Right atrium auricular region (tissue), 2 donors: ENCODE measurements at regions not wholly inside any gene's neighbourhood (a gene's known extent, or its start where the extent isn't known, plus 50 kb on each side); places are given as distances from the start of the nearest gene placed in this dataset.

Experiments
- DNase-seq: peaks from one replicate; pipeline ENCODE4 v3.0.0-alpha.2; 2019; ENCODE audit warnings: low spot score
- H3K27ac ChIP-seq, 2 donors: fragments of 200-600 bp; sonication (generic); 1 replicate in 1 of 2; 2 replicates in 1 of 2; pipeline ENCODE4 v1.5.1; 2016 to 2019
- H3K27me3 ChIP-seq, 2 donors: fragments of 200-600 bp; sonication (generic); one replicate each; pipeline versions ENCODE4 v1.5.1 to v1.6.0; 2017 to 2019
- H3K36me3 ChIP-seq: fragments of 200-600 bp; sonication (generic); one replicate; pipeline ENCODE4 v1.5.1; 2016
- H3K4me1 ChIP-seq, 2 donors: fragments of 200-600 bp; sonication (generic); one replicate each; pipeline versions ENCODE4 v1.5.1 to v1.6.0; 2017 to 2019
- H3K4me3 ChIP-seq, 2 donors: fragments of 200-600 bp; sonication (generic); 1 replicate in 1 of 2; 2 replicates in 1 of 2; pipeline ENCODE4 v1.5.1; 2017 to 2019; ENCODE audit warnings: mild to moderate bottlenecking in 1 of 2, moderate library complexity in 1 of 2
- H3K9me3 ChIP-seq, 2 donors: fragments of 200-600 bp; sonication (generic); one replicate each; pipeline ENCODE4 v1.5.1; 2019
- TF ChIP-seq, protein P1 (sequence below), 2 donors: fragments of 200-600 bp; sonication (generic); IDR thresholded peaks; one replicate each; pipeline ENCODE4 v1.5.1; 2019; ENCODE audit warnings: antibody characterized with exemption in 2 of 2

DNA sequence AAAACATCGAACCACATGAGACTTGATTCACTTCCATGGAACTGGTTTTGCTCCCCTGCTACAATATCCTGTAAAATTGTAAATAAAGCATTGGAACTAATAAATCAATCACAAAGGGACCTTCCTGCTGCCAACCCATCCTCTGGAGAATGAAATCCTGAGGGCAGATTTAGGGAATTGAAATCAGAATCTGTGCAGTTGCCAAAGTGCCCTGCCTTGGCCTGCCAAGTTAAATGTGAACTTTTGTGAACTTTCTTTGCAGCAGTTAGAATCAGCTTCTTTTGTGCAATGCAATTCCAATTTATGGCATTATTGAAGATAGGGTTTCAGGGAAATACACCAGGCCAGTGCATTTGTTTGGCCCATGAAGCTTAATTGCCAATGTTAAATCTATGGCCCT, 263.1 kb downstream of the PTTG2 start:
- Histone ChIP-seq H3K27ac (no peak overlapping the region), H3K36me3 (no peaks in the 10 kb centered on the region), H3K4me1 (peaks cover 0 to 6% of the 10 kb centered on the region in 2 donors), H3K9me3 (no peaks in the 10 kb centered on the region), H3K27me3 (no peaks in the 10 kb centered on the region), H3K4me3 (no peak overlapping the region)
- TF ChIP-seq, protein P1, sequence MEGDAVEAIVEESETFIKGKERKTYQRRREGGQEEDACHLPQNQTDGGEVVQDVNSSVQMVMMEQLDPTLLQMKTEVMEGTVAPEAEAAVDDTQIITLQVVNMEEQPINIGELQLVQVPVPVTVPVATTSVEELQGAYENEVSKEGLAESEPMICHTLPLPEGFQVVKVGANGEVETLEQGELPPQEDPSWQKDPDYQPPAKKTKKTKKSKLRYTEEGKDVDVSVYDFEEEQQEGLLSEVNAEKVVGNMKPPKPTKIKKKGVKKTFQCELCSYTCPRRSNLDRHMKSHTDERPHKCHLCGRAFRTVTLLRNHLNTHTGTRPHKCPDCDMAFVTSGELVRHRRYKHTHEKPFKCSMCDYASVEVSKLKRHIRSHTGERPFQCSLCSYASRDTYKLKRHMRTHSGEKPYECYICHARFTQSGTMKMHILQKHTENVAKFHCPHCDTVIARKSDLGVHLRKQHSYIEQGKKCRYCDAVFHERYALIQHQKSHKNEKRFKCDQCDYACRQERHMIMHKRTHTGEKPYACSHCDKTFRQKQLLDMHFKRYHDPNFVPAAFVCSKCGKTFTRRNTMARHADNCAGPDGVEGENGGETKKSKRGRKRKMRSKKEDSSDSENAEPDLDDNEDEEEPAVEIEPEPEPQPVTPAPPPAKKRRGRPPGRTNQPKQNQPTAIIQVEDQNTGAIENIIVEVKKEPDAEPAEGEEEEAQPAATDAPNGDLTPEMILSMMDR (IDR thresholded peaks at IDR 0.05) = no peak
- DNase-seq = no peak

DNA sequence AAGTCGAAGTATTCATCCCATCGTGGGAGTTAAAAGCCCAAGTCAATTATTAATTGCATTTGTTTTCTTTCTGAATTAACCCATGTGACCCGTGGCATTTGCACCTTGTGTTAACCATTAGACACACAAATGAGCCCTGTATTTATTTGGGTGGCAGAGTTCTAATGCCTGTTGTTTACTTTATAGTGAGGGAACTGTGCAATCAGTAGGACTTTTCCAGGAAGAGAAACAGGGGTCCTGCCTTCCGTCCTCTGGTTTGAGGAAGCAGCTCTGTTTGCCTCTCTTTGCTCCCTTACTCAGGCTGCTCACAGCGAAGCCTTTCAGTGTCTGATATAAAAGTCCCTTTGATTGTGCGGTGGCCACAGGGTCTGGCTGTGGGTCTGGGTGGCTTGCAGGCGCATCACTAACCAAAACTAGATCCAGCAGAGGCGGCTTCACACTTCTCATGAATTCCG, 263.6 kb downstream of the PTTG2 start:
- Histone ChIP-seq H3K36me3 (no peaks in the 10 kb centered on the region), H3K4me3 (no peak overlapping the region), H3K4me1 (peaks cover 0 to 6% of the 10 kb centered on the region in 2 donors), H3K27ac (no peak overlapping the region), H3K9me3 (no peaks in the 10 kb centered on the region), H3K27me3 (no peaks in the 10 kb centered on the region)
- no peak for DNase-seq
- TF ChIP-seq, protein P1 (IDR thresholded peaks at IDR 0.05) = no peak

DNA sequence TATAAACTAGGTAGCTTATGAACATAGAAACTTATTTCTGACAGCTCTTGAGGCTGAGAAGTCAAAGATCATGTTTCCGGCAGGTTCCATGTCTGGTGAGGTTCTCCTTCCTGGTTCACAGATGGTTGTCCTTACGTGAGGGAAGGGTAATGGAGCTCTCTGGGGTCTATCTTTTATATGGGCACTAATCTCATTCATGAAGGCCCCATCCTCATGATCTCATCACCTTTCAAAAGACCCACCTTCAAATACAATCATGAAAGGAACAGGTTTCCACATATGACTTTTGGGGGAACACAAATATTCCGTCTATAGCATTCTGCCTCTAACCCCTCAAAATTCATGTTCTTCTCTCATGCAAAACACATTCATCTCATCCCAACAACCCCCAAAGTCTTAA, 264.7 kb downstream of the PTTG2 start:
- TF ChIP-seq, protein P1 (IDR thresholded peaks at IDR 0.05) = no peak
- H3K27ac ChIP-seq = no peak overlapping the region

DNA sequence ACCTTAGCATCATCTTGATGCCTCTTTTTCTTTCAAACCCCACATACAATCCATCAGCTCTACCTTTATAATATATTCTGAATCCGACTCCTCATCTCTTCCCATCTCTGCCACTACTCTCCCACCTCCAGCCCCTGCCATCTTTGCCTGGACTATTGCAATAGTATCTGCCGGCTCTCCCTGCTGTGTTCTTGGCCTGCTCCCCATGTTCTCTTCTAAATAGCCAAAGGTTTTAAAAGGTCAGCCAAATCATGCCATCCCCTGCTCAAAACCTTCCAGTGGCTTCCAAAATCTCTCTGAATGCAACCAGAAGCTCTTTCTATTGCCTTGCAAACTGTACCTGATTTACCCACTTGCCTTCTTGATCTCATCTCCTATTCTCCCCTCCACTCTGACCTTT, 266.0 kb downstream of the PTTG2 start:
- Histone ChIP-seq H3K9me3 (no peaks in the 10 kb centered on the region), H3K36me3 (no peaks in the 10 kb centered on the region), H3K4me1 (peaks cover 0 to 6% of the 10 kb centered on the region in 2 donors), H3K4me3 (no peak overlapping the region), H3K27ac (no peak overlapping the region), H3K27me3 (no peaks in the 10 kb centered on the region)
- TF ChIP-seq, protein P1 (IDR thresholded peaks at IDR 0.05) = no peak
- no peak for DNase-seq

More for the DNA sequence above, 264.7 kb downstream of the PTTG2 start:
- H3K9me3 ChIP-seq = no peaks in the 10 kb centered on the region
- peaks cover 0 to 6% of the 10 kb centered on the region in 2 donors for H3K4me1 ChIP-seq
- no peak overlapping the region for H3K4me3 ChIP-seq
- no peaks in the 10 kb centered on the region for H3K36me3 ChIP-seq
- H3K27me3 ChIP-seq = no peaks in the 10 kb centered on the region
- no peak for DNase-seq

DNA sequence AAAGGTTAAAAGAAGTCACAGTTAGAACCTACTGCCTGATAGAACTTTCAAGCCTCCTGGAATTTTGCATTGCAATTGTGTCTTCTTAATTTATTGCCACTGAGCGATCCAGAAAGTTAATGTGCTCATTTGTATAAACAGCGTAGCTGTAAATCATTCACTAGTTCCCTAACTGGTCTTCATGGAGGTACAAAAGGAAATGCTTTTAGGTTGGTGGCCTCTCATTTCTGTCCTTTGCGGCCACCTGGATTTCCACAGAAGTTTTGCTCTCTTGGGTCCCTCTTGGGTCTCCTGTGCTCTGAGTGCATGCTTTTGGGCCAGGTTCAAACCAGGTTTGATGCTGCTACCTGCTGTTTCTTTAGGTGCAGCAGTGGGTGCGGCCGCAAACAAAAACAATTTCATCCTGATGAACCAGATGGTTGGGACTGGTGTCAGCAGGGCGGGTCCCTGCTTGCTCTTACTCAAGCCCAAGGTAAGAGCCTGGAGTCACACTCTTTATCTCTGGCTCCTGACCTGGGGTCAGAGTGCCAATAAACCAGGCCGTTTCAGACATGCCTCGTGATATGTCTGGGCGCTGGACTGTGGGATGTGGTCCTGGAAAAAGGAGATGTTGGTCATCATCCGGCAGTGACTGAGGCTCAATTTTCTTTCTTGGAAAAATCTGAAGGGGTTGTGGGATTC, 270.1 kb downstream of the PTTG2 start:
- no peak for DNase-seq
- TF ChIP-seq, protein P1 (IDR thresholded peaks at IDR 0.05) = no peak
- H3K4me3 ChIP-seq = no peak overlapping the region

More for the DNA sequence above, 270.1 kb downstream of the PTTG2 start:
- Histone ChIP-seq H3K9me3 (no peaks in the 10 kb centered on the region), H3K4me1 (no peaks in the 10 kb centered on the region), H3K27ac (no peak overlapping the region), H3K36me3 (no peaks in the 10 kb centered on the region), H3K27me3 (no peaks in the 10 kb centered on the region)
